Smooth muscle cell of the brain vasculature (primary cell): ENCODE measurements at regions not wholly inside any gene's neighbourhood (a gene's known extent, or its start where the extent isn't known, plus 50 kb on each side); places are given as distances from the start of the nearest gene placed in this dataset.

Source experiments
- DNase-seq: peaks from one replicate; pipeline ENCODE4 v3.0.0-alpha.2; 2012; ENCODE audit warnings: low read depth, low spot score

GRCh38 chr5:2658447-2658846 is 93.0 kb downstream of the IRX2 start:
- DNase-seq, result no peak

- DNase-seq, result no peak
Observed at GRCh38 chr5:2657151-2657550, 94.3 kb downstream of the IRX2 start.

GRCh38 chr5:2656206-2656605 is 95.3 kb downstream of the IRX2 start:
- no peak for DNase-seq

- DNase-seq, result no peak
Observed at GRCh38 chr5:2653991-2654390, 97.5 kb downstream of the IRX2 start.

GRCh38 chr5:2651116-2651515 is 100.4 kb downstream of the IRX2 start:
- DNase-seq, result no peak

- no peak for DNase-seq
Observed at GRCh38 chr5:2642684-2643345, 108.7 kb downstream of the IRX2 start.

- DNase-seq, result no peak
Observed at GRCh38 chr5:2640717-2641116, 110.8 kb downstream of the IRX2 start.

- DNase-seq, result no peak
Observed at GRCh38 chr5:2639425-2639824, 112.1 kb downstream of the IRX2 start.

- no peak for DNase-seq
Observed at GRCh38 chr5:2634399-2635176, 116.9 kb downstream of the IRX2 start.

GRCh38 chr5:2633992-2634391 is 117.5 kb downstream of the IRX2 start:
- DNase-seq, result no peak

- no peak for DNase-seq
Observed at GRCh38 chr5:2631758-2632157, 119.7 kb downstream of the IRX2 start.

- DNase-seq, result no peak
Observed at GRCh38 chr5:2629045-2629444, 122.4 kb downstream of the IRX2 start.

- DNase-seq, result no peak
Observed at GRCh38 chr5:2627867-2628266, 123.6 kb downstream of the IRX2 start.

GRCh38 chr5:2626572-2626971 is 124.9 kb downstream of the IRX2 start:
- DNase-seq, result no peak

- no peak for DNase-seq
Observed at GRCh38 chr5:2622866-2623265, 128.6 kb downstream of the IRX2 start.

GRCh38 chr5:2621631-2622030 is 129.8 kb downstream of the IRX2 start:
- no peak for DNase-seq

- DNase-seq, result no peak
Observed at GRCh38 chr5:2619216-2619615, 132.3 kb downstream of the IRX2 start.

GRCh38 chr5:2617461-2617860 is 134.0 kb downstream of the IRX2 start:
- no peak for DNase-seq

GRCh38 chr5:2615917-2616316 is 135.6 kb downstream of the IRX2 start:
- no peak for DNase-seq

- no peak for DNase-seq
Observed at GRCh38 chr5:2614571-2614970, 136.9 kb downstream of the IRX2 start.

GRCh38 chr5:2611659-2612058 is 139.8 kb downstream of the IRX2 start:
- no peak for DNase-seq

- DNase-seq, result no peak
Observed at GRCh38 chr5:2610986-2611385, 140.5 kb downstream of the IRX2 start.

GRCh38 chr5:2608391-2608790 is 143.1 kb downstream of the IRX2 start:
- no peak for DNase-seq
